ENCODE measurements at regions not wholly inside any gene's neighbourhood (a gene's known extent, or its start where the extent isn't known, plus 50 kb on each side); places are given as distances from the start of the nearest gene placed in this dataset.
A peak's percentile ranks its signal among the peaks of the same experiment; 100 is the strongest.
"Not testable (repeated sequence)": the region's sequence is repeated elsewhere in the genome, so short reads cannot be mapped to it uniquely, and the experiment has no call there.

GRCh38 chr16:29304251-29304650, 102.3 kb downstream of the NPIPB11 start:
- no peaks in the 10 kb centered on the region for H3K27me3 ChIP-seq
- no peak overlapping the region for H3K4me3 ChIP-seq
- TF ChIP-seq POLR2A (IDR thresholded peaks at IDR 0.05): no peak
- TF ChIP-seq CTCF (IDR thresholded peaks at IDR 0.05): no peak
- intact Hi-C loops (cut with DNase I): no loop called here
- H3K36me3 ChIP-seq (replicated peaks in 1 of 2; ENCODE audit: insufficient read depth in 1 of 2, low read depth in 2 of 2): no peaks in the 10 kb centered on the region
- no peaks in the 10 kb centered on the region for H3K4me1 ChIP-seq
- no peaks in the 10 kb centered on the region for H3K9me3 ChIP-seq
- 64 to 76% methylated on average over 11 of the region's 11 CpGs for WGBS, 2 donors
- DNase-seq (no peak), ATAC-seq (no peak)
- no peak overlapping the region for H3K27ac ChIP-seq

- Histone ChIP-seq H3K36me3 (replicated peaks in 1 of 2; ENCODE audit: insufficient read depth in 1 of 2, low read depth in 2 of 2) (no peaks in the 10 kb centered on the region), H3K9me3 (no peaks in the 10 kb centered on the region), H3K27me3 (no peaks in the 10 kb centered on the region), H3K27ac (no peak overlapping the region), H3K4me1 (no peaks in the 10 kb centered on the region), H3K4me3 (no peak overlapping the region)
- DNase-seq: no peak
- no peak for TF ChIP-seq POLR2A (IDR thresholded peaks at IDR 0.05)
- TF ChIP-seq CTCF (IDR thresholded peaks at IDR 0.05): no peak
- WGBS, 2 donors: 86 to 92% methylated on average over 2 to 5 of the region's 5 CpGs
- no peak for ATAC-seq
- intact Hi-C loops (cut with DNase I): no loop called here
Measured at GRCh38 chr16:29303520-29303919, 103.0 kb downstream of the NPIPB11 start.

DNA sequence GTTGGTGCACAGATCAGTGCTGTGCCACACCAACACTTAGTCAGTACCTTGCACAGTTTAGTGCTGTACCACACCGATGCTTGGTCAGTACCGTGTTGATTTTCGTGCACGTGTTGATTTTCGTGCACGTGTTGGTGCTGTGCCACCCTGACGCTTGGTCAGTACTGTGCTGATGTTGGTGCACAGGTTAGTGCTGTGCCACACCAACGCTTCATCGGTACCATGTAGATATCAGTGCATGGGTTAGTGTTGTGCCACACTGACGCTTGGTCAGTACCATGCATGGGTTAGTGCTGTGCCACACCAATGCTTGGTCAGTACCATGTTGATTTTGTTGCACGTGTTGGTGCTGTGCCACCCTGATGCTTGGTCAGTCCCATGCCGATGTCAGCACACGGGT, 103.5 kb downstream of the NPIPB11 start:
- WGBS, 2 donors: 93 to 95% methylated on average over 10 to 13 of the region's 13 CpGs
- Histone ChIP-seq H3K36me3 (replicated peaks in 1 of 2; ENCODE audit: insufficient read depth in 1 of 2, low read depth in 2 of 2) (no peaks in the 10 kb centered on the region), H3K4me1 (no peaks in the 10 kb centered on the region), H3K27ac (no peak overlapping the region), H3K9me3 (no peaks in the 10 kb centered on the region), H3K27me3 (no peaks in the 10 kb centered on the region), H3K4me3 (no peak overlapping the region)
- intact Hi-C loops (cut with DNase I): no loop called here
- DNase-seq (no peak), ATAC-seq (no peak)
- TF ChIP-seq CTCF (IDR thresholded peaks at IDR 0.05) (no peak), POLR2A (IDR thresholded peaks at IDR 0.05) (no peak)

DNA sequence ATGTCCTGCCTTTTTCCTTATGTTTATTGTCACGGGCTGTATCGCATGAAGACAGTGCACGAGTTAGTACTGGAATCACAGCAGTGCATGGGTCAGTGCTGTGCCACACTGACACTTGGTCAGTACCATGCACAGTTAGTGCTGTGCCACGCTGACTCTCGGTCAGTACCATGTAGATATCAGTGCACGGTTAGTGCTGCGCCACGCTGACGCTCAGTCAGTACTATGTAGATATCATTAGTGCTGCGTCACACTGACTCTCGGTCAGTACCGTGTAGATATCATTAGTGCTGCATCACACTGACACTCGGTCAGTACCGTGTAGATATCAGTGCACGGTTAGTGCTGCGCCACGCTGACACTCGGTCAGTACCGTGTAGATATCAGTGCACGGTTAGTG, 104.1 kb downstream of the NPIPB11 start:
- DNase-seq; H3K9me3 ChIP-seq; H3K36me3 ChIP-seq (replicated peaks in 1 of 2; ENCODE audit: insufficient read depth in 1 of 2, low read depth in 2 of 2); H3K4me1 ChIP-seq; H3K27ac ChIP-seq; ATAC-seq; intact Hi-C loops (cut with DNase I); H3K4me3 ChIP-seq; H3K27me3 ChIP-seq: not testable (repeated sequence)
- WGBS, 2 donors: 93 to 97% methylated on average over 17 to 20 of the region's 20 CpGs

- H3K36me3 ChIP-seq (replicated peaks in 1 of 2; ENCODE audit: insufficient read depth in 1 of 2, low read depth in 2 of 2); H3K4me3 ChIP-seq; H3K27me3 ChIP-seq; H3K9me3 ChIP-seq; ATAC-seq; DNase-seq; intact Hi-C loops (cut with DNase I); H3K27ac ChIP-seq; H3K4me1 ChIP-seq: not testable (repeated sequence)
- 73 to 79% methylated on average over 8 to 15 of the region's 15 CpGs for WGBS, 2 donors
Measured at GRCh38 chr16:29301662-29302285, 104.7 kb downstream of the NPIPB11 start.

- H3K9me3 ChIP-seq; H3K27me3 ChIP-seq; H3K36me3 ChIP-seq (replicated peaks in 1 of 2; ENCODE audit: insufficient read depth in 1 of 2, low read depth in 2 of 2); intact Hi-C loops (cut with DNase I); DNase-seq; H3K4me3 ChIP-seq; ATAC-seq: not testable (repeated sequence)
- Histone ChIP-seq H3K4me1 (peaks cover 11% of the 10 kb centered on the region), H3K27ac (peak overlapping the region in 1 of 4 donors; percentile 32)
- 65 to 67% methylated on average over 18 to 29 of the region's 29 CpGs for WGBS, 2 donors
Measured at GRCh38 chr16:29300541-29301535, 105.7 kb downstream of the NPIPB11 start.

- peaks cover 11% of the 10 kb centered on the region for H3K4me1 ChIP-seq
- H3K36me3 ChIP-seq (replicated peaks in 1 of 2; ENCODE audit: insufficient read depth in 1 of 2, low read depth in 2 of 2); H3K4me3 ChIP-seq; ATAC-seq; H3K9me3 ChIP-seq; intact Hi-C loops (cut with DNase I); H3K27me3 ChIP-seq: not testable (repeated sequence)
- H3K27ac ChIP-seq: peak overlapping the region in 1 of 4 donors; percentile 32
- DNase-seq: peak in 1 of 4 donors; percentile 49
- WGBS, 2 donors: 57 to 76% methylated on average over 7 of the region's 7 CpGs
Measured at GRCh38 chr16:29300030-29300491, 106.5 kb downstream of the NPIPB11 start.

- H3K4me3 ChIP-seq; ATAC-seq; DNase-seq; H3K27ac ChIP-seq; H3K9me3 ChIP-seq; H3K36me3 ChIP-seq (replicated peaks in 1 of 2; ENCODE audit: insufficient read depth in 1 of 2, low read depth in 2 of 2); H3K27me3 ChIP-seq; intact Hi-C loops (cut with DNase I): not testable (repeated sequence)
- H3K4me1 ChIP-seq: peaks cover 15% of the 10 kb centered on the region
- WGBS, 2 donors: 91 to 93% methylated on average over 10 of the region's 10 CpGs
Measured at GRCh38 chr16:29298997-29299396, 107.5 kb downstream of the NPIPB11 start.

All from body of pancreas (tissue), 4 donors.